ENCODE measurements at regions not wholly inside any gene's neighbourhood (a gene's known extent, or its start where the extent isn't known, plus 50 kb on each side); places are given as distances from the start of the nearest gene placed in this dataset.

DNA sequence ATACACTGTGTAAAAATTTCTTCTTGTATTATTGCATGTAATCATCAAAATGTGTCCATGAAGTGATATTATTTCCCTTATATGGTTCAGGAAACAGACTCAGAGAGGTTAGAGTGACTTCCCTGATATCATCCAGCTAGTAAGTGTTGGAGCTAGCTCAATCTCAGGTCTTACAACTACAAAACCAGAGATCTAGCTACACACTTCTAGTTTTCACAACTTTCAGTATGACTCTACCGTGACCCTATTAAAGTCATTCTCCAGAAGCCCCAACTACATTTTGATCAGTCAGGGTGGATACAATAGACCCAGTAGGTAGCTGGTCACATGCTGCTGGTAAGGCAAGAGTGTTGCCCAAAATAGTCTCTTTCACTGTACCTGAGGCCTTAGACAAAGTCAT, 165.3 kb downstream of the GOLIM4 start:
- TF ChIP-seq, protein P1, sequence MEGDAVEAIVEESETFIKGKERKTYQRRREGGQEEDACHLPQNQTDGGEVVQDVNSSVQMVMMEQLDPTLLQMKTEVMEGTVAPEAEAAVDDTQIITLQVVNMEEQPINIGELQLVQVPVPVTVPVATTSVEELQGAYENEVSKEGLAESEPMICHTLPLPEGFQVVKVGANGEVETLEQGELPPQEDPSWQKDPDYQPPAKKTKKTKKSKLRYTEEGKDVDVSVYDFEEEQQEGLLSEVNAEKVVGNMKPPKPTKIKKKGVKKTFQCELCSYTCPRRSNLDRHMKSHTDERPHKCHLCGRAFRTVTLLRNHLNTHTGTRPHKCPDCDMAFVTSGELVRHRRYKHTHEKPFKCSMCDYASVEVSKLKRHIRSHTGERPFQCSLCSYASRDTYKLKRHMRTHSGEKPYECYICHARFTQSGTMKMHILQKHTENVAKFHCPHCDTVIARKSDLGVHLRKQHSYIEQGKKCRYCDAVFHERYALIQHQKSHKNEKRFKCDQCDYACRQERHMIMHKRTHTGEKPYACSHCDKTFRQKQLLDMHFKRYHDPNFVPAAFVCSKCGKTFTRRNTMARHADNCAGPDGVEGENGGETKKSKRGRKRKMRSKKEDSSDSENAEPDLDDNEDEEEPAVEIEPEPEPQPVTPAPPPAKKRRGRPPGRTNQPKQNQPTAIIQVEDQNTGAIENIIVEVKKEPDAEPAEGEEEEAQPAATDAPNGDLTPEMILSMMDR (IDR thresholded peaks at IDR 0.05; ENCODE audit: insufficient read depth, low read depth, low read length, missing control alignments): no peak
- H3K4me3 ChIP-seq (ENCODE audit: low read depth, low read length): no peak overlapping the region
- DNase-seq (ENCODE audit: low read depth): no peak

GRCh38 chr3:167929968-167930367, 165.8 kb downstream of the GOLIM4 start:
- TF ChIP-seq, protein P1 (IDR thresholded peaks at IDR 0.05; ENCODE audit: insufficient read depth, low read depth, low read length, missing control alignments): no peak
- H3K4me3 ChIP-seq (ENCODE audit: low read depth, low read length): no peak overlapping the region
- DNase-seq (ENCODE audit: low read depth): no peak

DNA sequence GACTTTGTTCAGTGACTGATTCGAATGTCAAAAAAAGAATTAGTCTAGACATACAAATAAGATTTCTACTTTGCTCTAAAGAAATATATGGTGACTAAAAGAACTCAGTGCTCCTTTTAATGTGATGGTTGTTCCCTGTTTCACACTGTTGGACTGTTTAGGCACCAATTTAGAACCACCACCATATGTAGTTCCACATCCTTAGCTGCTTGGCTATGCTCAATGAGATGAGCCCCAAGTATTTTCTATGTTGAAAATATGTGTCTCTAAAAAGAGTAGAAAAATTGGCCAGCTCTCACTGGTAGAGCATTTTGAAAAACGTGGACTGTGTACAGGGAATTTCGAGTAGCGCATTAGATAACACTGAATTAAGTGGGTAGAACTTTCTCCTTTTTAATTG, 167.3 kb downstream of the GOLIM4 start:
- H3K4me3 ChIP-seq (ENCODE audit: low read depth, low read length): no peak overlapping the region
- DNase-seq (ENCODE audit: low read depth): no peak
- TF ChIP-seq, protein P1 (IDR thresholded peaks at IDR 0.05; ENCODE audit: insufficient read depth, low read depth, low read length, missing control alignments): no peak

DNA sequence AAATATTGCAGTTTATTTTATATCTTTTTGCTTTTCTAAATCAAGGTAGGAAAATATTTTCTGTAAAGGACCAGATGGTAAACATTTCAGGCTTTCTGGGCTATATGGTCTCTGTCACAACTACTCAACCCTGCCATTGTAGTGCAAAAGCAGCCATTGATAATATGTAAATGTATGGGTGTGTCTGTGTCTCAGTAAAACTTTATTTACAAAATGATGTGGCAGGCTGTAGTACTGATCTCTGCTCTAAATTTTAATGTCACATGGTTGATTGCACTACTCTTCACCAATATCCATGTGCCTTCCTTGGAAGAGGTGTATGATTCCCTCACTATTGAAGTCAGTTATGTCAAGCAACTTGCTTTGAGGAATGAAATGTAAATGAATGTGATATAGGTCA, 175.0 kb downstream of the GOLIM4 start:
- H3K4me3 ChIP-seq (ENCODE audit: low read depth, low read length): no peak overlapping the region
- TF ChIP-seq, protein P1 (IDR thresholded peaks at IDR 0.05; ENCODE audit: insufficient read depth, low read depth, low read length, missing control alignments): no peak
- no peak for DNase-seq (ENCODE audit: low read depth)

GRCh38 chr3:167919590-167919989, 176.1 kb downstream of the GOLIM4 start:
- no peak overlapping the region for H3K4me3 ChIP-seq (ENCODE audit: low read depth, low read length)
- TF ChIP-seq, protein P1 (IDR thresholded peaks at IDR 0.05; ENCODE audit: insufficient read depth, low read depth, low read length, missing control alignments): no peak

DNA sequence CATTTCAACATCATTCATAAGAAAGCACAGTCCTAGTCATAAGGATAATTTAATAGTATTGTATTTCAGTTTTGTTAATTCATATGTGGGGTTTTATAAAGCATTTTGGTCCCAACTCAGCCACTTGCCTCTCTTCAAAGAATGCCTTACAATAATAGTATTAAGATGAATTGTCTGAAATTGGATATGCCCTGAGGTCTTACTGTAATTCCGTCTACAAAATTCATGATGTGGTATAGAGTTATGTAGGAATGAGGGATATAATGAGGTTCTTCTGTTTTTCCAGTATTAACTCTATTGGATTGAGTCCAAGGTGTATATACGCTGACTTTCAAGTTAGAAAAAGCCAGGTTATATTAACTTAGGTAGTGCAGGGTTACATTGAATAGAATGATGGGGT, 177.0 kb downstream of the GOLIM4 start:
- no peak overlapping the region for H3K4me3 ChIP-seq (ENCODE audit: low read depth, low read length)
- TF ChIP-seq, protein P1 (IDR thresholded peaks at IDR 0.05; ENCODE audit: insufficient read depth, low read depth, low read length, missing control alignments): no peak
- no peak for DNase-seq (ENCODE audit: low read depth)

More at GRCh38 chr3:167919590-167919989, 176.1 kb downstream of the GOLIM4 start:
- no peak for DNase-seq (ENCODE audit: low read depth)

DNA sequence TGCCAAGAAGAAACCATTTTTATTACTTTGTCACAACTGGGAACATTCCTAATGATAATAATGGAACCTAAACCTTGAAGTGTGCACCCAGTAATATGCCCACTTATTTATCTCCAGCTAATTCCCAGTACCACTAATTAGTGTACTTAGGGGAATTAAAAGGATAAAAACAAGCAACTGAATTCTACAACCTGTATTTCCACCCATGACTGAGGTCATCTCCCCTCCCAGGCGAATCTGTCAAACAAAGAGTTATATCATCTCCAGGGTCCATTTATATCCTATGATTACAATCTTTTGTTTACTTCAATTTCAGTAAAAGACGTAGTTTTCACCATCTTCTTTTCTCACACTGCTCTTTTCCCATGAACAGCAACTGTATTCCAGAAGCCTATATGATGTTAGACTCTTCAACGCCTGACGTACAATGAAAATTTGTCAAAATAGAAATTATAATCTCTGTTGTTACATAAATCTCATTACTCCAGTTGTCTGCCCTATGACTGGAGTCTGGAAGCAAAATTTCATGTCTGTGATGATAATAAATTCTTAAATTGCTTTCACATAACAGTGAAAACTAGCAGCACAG, 177.6 kb downstream of the GOLIM4 start:
- H3K4me3 ChIP-seq (ENCODE audit: low read depth, low read length): no peak overlapping the region
- TF ChIP-seq, protein P1 (IDR thresholded peaks at IDR 0.05; ENCODE audit: insufficient read depth, low read depth, low read length, missing control alignments): no peak
- DNase-seq (ENCODE audit: low read depth): no peak

Measured in GM12865 (cell line).